WERI-Rb-1 (cell line): ENCODE measurements at regions not wholly inside any gene's neighbourhood (a gene's known extent, or its start where the extent isn't known, plus 50 kb on each side); places are given as distances from the start of the nearest gene placed in this dataset.

Experiments used
- DNase-seq: peaks from one replicate; pipeline ENCODE4 v3.0.0-alpha.2; 2020
- H3K27ac ChIP-seq: fragments of 250-450 bp; sonication (Bioruptor Pico); 2 replicates; pipeline ENCODE4 v1.5.1; 2020; ENCODE audit warnings: mild to moderate bottlenecking, moderate library complexity
- H3K27me3 ChIP-seq: fragments of 250-450 bp; sonication (Bioruptor Pico); 2 replicates; pipeline ENCODE4 v1.5.1; 2021; ENCODE audit warnings: mild to moderate bottlenecking, low read depth, moderate library complexity; ENCODE audit not compliant: insufficient read depth, severe bottlenecking
- H3K36me3 ChIP-seq: fragments of 250-450 bp; sonication (Bioruptor Pico); 2 replicates; pipeline ENCODE4 v1.5.1; 2020; ENCODE audit warnings: mild to moderate bottlenecking, moderate library complexity
- H3K4me3 ChIP-seq: 2 replicates; pipeline ENCODE4 v1.5.1; 2011; ENCODE audit warnings: low read depth, mild to moderate bottlenecking, control low read depth, low read length
- H3K9me3 ChIP-seq: fragments of 250-450 bp; sonication (Bioruptor Pico); 2 replicates; pipeline ENCODE4 v1.5.1; 2021; ENCODE audit warnings: mild to moderate bottlenecking, moderate library complexity; ENCODE audit not compliant: severe bottlenecking
- CTCF ChIP-seq: IDR thresholded peaks from 2 replicates; pipeline ENCODE4 v1.5.1; 2011; ENCODE audit warnings: low read depth, mild to moderate bottlenecking, control low read depth, inconsistent platforms, low read length

- Histone ChIP-seq H3K4me3 (no peak overlapping the region), H3K27me3 (peaks cover 57% of the 10 kb centered on the region), H3K9me3 (no peaks in the 10 kb centered on the region), H3K36me3 (no peaks in the 10 kb centered on the region), H3K27ac (no peak overlapping the region)
- DNase-seq: no peak
- TF ChIP-seq CTCF: no peak
Measured at GRCh38 chr9:1115370-1115769, 65.2 kb downstream of the DMRT2 start.

- no peak overlapping the region for H3K27ac ChIP-seq
- H3K4me3 ChIP-seq: no peak overlapping the region
- no peak for DNase-seq
- H3K9me3 ChIP-seq: no peaks in the 10 kb centered on the region
- H3K36me3 ChIP-seq: no peaks in the 10 kb centered on the region
- TF ChIP-seq CTCF: no peak
- peaks cover 68% of the 10 kb centered on the region for H3K27me3 ChIP-seq
Measured at GRCh38 chr9:1117439-1117838, 67.3 kb downstream of the DMRT2 start.

GRCh38 chr9:1120500-1121165 lies 70.5 kb downstream of the DMRT2 start:
- no peaks in the 10 kb centered on the region for H3K9me3 ChIP-seq
- H3K27ac ChIP-seq: no peak overlapping the region
- no peak for DNase-seq
- no peak for TF ChIP-seq CTCF
- no peak overlapping the region for H3K4me3 ChIP-seq
- H3K27me3 ChIP-seq: peaks cover 68% of the 10 kb centered on the region
- H3K36me3 ChIP-seq: no peaks in the 10 kb centered on the region

GRCh38 chr9:1125741-1126140 lies 75.6 kb downstream of the DMRT2 start:
- no peak for DNase-seq
- no peaks in the 10 kb centered on the region for H3K36me3 ChIP-seq
- no peaks in the 10 kb centered on the region for H3K9me3 ChIP-seq
- no peak for TF ChIP-seq CTCF
- no peak overlapping the region for H3K27ac ChIP-seq
- no peak overlapping the region for H3K4me3 ChIP-seq
- peaks cover 76% of the 10 kb centered on the region for H3K27me3 ChIP-seq

- H3K36me3 ChIP-seq: no peaks in the 10 kb centered on the region
- H3K27ac ChIP-seq: no peak overlapping the region
- no peaks in the 10 kb centered on the region for H3K9me3 ChIP-seq
- H3K27me3 ChIP-seq: peaks cover 64% of the 10 kb centered on the region
- H3K4me3 ChIP-seq: no peak overlapping the region
- no peak for DNase-seq
- TF ChIP-seq CTCF: no peak
Measured at GRCh38 chr9:1128046-1128445, 77.9 kb downstream of the DMRT2 start.

- DNase-seq: no peak
- Histone ChIP-seq H3K36me3 (no peaks in the 10 kb centered on the region), H3K27ac (no peak overlapping the region), H3K9me3 (no peaks in the 10 kb centered on the region), H3K27me3 (peaks cover 54% of the 10 kb centered on the region), H3K4me3 (no peak overlapping the region)
- no peak for TF ChIP-seq CTCF
Measured at GRCh38 chr9:1129382-1129781, 79.2 kb downstream of the DMRT2 start.
